Chondrocyte (in vitro differentiated cells): ENCODE measurements at regions not wholly inside any gene's neighbourhood (a gene's known extent, or its start where the extent isn't known, plus 50 kb on each side); places are given as distances from the start of the nearest gene placed in this dataset.

ENCODE experiments used
- DNase-seq: peaks from one replicate; pipeline ENCODE4 v3.0.0; 2021; ENCODE audit warnings: mixed read lengths, low spot score
- H3K27ac Mint-ChIP-seq: one replicate; pipeline ENCODE4 v1.8.0; 2021; ENCODE audit warnings: mild to moderate bottlenecking, moderate library complexity, mixed read lengths; ENCODE audit not compliant: unreplicated experiment
- H3K27me3 Mint-ChIP-seq: 2 replicates; pipeline ENCODE4 v1.8.0; 2021; ENCODE audit warnings: low read depth, mixed read lengths
- H3K36me3 Mint-ChIP-seq: 2 replicates; pipeline ENCODE4 v1.8.0; 2021; ENCODE audit warnings: low read depth, mixed read lengths
- H3K4me1 Mint-ChIP-seq: 2 replicates; pipeline ENCODE4 v1.8.0; 2021; ENCODE audit warnings: low read depth, mild to moderate bottlenecking, mixed read lengths
- H3K4me3 Mint-ChIP-seq: one replicate; pipeline ENCODE4 v1.8.0; 2021; ENCODE audit warnings: mild to moderate bottlenecking, moderate library complexity, mixed read lengths; ENCODE audit not compliant: unreplicated experiment
- H3K9me3 Mint-ChIP-seq: 2 replicates; pipeline ENCODE4 v1.8.0; 2021; ENCODE audit warnings: low read depth, mixed read lengths
- CTCF ChIP-seq: fragments of 200-600 bp; sonication (generic); IDR thresholded peaks from 2 replicates; pipeline ENCODE4 v1.5.0; 2021; ENCODE audit warnings: antibody characterized with exemption, mild to moderate bottlenecking, moderate library complexity

- Mint-ChIP-seq H3K27ac (no peak overlapping the region), H3K27me3 (peaks cover 13% of the 10 kb centered on the region), H3K36me3 (no peaks in the 10 kb centered on the region), H3K9me3 (peaks cover 3% of the 10 kb centered on the region), H3K4me3 (no peak overlapping the region), H3K4me1 (peaks cover 24% of the 10 kb centered on the region)
- TF ChIP-seq CTCF, result no peak
- no peak for DNase-seq
These were observed 75.1 kb upstream of the PGBD5 start for GRCh38 chr1:230501242-230501641.

GRCh38 chr1:230500063-230500462 lies 73.9 kb upstream of the PGBD5 start:
- Mint-ChIP-seq H3K36me3 (no peaks in the 10 kb centered on the region), H3K4me1 (peaks cover 17% of the 10 kb centered on the region), H3K4me3 (no peak overlapping the region), H3K9me3 (peaks cover 3% of the 10 kb centered on the region), H3K27ac (no peak overlapping the region), H3K27me3 (peaks cover 19% of the 10 kb centered on the region)
- no peak for TF ChIP-seq CTCF
- DNase-seq, result no peak

GRCh38 chr1:230499496-230499895 lies 73.4 kb upstream of the PGBD5 start:
- peaks cover 15% of the 10 kb centered on the region for H3K4me1 Mint-ChIP-seq
- H3K27ac Mint-ChIP-seq, result no peak overlapping the region
- DNase-seq, result no peak
- peaks cover 24% of the 10 kb centered on the region for H3K27me3 Mint-ChIP-seq
- no peak overlapping the region for H3K4me3 Mint-ChIP-seq
- TF ChIP-seq CTCF, result no peak
- H3K36me3 Mint-ChIP-seq, result no peaks in the 10 kb centered on the region
- H3K9me3 Mint-ChIP-seq, result peaks cover 3% of the 10 kb centered on the region

GRCh38 chr1:230498704-230499103 lies 72.6 kb upstream of the PGBD5 start:
- peaks cover 8% of the 10 kb centered on the region for H3K4me1 Mint-ChIP-seq
- H3K4me3 Mint-ChIP-seq, result no peak overlapping the region
- TF ChIP-seq CTCF, result no peak
- H3K9me3 Mint-ChIP-seq, result peaks cover 8% of the 10 kb centered on the region
- no peak for DNase-seq
- H3K36me3 Mint-ChIP-seq, result peaks cover 2% of the 10 kb centered on the region
- H3K27me3 Mint-ChIP-seq, result peaks cover 29% of the 10 kb centered on the region
- no peak overlapping the region for H3K27ac Mint-ChIP-seq

GRCh38 chr1:230496451-230496850 lies 70.3 kb upstream of the PGBD5 start:
- Mint-ChIP-seq H3K4me1 (peaks cover 2% of the 10 kb centered on the region), H3K9me3 (peaks cover 11% of the 10 kb centered on the region), H3K4me3 (no peak overlapping the region), H3K27me3 (peaks cover 40% of the 10 kb centered on the region), H3K27ac (no peak overlapping the region), H3K36me3 (peaks cover 2% of the 10 kb centered on the region)
- no peak for DNase-seq
- TF ChIP-seq CTCF, result no peak
